ENCODE measurements at regions not wholly inside any gene's neighbourhood (a gene's known extent, or its start where the extent isn't known, plus 50 kb on each side); places are given as distances from the start of the nearest gene placed in this dataset.

DNA sequence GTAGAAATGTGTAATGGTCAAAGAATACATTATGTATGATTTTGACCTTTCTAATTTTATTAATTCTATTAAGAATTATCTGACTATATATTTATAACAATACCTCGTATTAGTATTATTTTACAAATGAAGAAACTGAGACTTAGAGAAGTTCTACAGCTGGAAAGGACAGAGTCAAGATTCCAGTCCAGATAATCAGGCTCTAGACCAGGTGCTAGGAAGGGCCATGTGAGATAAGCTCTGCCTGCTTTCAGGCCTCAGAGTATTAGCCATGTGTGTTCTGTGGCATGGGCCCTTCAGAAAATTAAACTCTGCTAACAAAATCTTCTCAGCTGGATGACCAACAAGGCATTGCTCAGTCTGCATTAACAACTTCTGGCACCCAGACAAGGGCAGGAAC is 87.5 kb downstream of the CD200R1L start:
- Histone ChIP-seq H2AFZ (ENCODE audit: insufficient read depth, low read depth, low read length, poor library complexity, severe bottlenecking) (no peak overlapping the region), H3K36me3 (replicated peaks in 1 of 2; ENCODE audit: control insufficient read depth in 1 of 2, insufficient read depth in 2 of 2, low read length in 2 of 2) (no peaks in the 10 kb centered on the region), H3K27ac (ENCODE audit: low read depth in 1 of 2, low read length in 2 of 2) (no peak overlapping the region), H3K27me3 (ENCODE audit: control insufficient read depth in 2 of 2, insufficient read depth in 2 of 2, low read length in 2 of 2) (no peaks in the 10 kb centered on the region), H3K4me1 (ENCODE audit: control insufficient read depth in 1 of 2, insufficient read depth in 2 of 2, low read length in 2 of 2) (peaks cover 12 to 19% of the 10 kb centered on the region in 2 donors), H3K4me3 (replicated peaks in 1 of 3; ENCODE audit: low read depth in 2 of 3, low read length in 3 of 3) (no peak overlapping the region), H3K79me2 (ENCODE audit: insufficient read depth, low read length) (no peaks in the 10 kb centered on the region), H3K4me2 (replicated peaks; ENCODE audit: extremely low read depth, low read length, poor library complexity, severe bottlenecking) (no peak overlapping the region), H4K20me1 (ENCODE audit: insufficient read depth, low read length) (no peaks in the 10 kb centered on the region), H3K9me3 (replicated peaks in 1 of 2; ENCODE audit: control insufficient read depth in 1 of 2, insufficient read depth in 1 of 2, low read length in 2 of 2) (peaks cover 9 to 14% of the 10 kb centered on the region in 2 donors), H3K9ac (ENCODE audit: insufficient read depth, low read length, poor library complexity, severe bottlenecking) (no peak overlapping the region)
- Mint-ChIP-seq H3K27ac (no peak overlapping the region), H3K9me3 (peaks cover 5 to 16% (median 13%) of the 10 kb centered on the region in 7 donors), H3K27me3 (ENCODE audit: low read depth in 3 of 3) (peaks cover 0 to 2% (median 0%) of the 10 kb centered on the region in 3 donors), H3K4me3 (no peak overlapping the region), H3K4me1 (peaks cover 18% of the 10 kb centered on the region), H3K36me3 (peaks cover 1 to 6% of the 10 kb centered on the region in 2 donors)
- no peak for DNase-seq
- intact Hi-C loops (cut with micrococcal nuclease): no loop called here
- WGBS (ENCODE audit: insufficient coverage): no CpG with 5 or more reads among the region's 1 CpG
- TF ChIP-seq, protein P1, sequence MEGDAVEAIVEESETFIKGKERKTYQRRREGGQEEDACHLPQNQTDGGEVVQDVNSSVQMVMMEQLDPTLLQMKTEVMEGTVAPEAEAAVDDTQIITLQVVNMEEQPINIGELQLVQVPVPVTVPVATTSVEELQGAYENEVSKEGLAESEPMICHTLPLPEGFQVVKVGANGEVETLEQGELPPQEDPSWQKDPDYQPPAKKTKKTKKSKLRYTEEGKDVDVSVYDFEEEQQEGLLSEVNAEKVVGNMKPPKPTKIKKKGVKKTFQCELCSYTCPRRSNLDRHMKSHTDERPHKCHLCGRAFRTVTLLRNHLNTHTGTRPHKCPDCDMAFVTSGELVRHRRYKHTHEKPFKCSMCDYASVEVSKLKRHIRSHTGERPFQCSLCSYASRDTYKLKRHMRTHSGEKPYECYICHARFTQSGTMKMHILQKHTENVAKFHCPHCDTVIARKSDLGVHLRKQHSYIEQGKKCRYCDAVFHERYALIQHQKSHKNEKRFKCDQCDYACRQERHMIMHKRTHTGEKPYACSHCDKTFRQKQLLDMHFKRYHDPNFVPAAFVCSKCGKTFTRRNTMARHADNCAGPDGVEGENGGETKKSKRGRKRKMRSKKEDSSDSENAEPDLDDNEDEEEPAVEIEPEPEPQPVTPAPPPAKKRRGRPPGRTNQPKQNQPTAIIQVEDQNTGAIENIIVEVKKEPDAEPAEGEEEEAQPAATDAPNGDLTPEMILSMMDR (IDR thresholded peaks at IDR 0.05): no peak

DNA sequence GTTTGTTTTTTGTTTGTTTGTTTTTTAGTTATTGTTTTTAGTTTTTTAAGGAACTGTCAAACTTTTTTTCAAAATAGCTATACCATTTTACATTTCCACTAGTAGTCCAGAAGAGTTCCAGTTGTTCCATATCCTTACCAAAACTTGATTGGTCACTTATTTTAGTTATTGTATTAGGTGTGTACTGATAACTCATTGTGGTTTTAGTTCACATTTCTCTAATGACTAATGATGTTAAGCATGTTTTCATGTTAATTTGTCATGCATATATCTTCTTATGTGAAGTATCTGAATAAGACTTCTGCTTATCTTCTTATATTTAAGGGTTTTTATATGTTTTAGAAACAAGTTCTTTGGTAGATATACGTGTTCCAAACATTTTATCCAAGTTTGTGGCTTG is 89.5 kb downstream of the CD200R1L start:
- no CpG with 5 or more reads among the region's 1 CpG for WGBS (ENCODE audit: insufficient coverage)
- Histone ChIP-seq H4K20me1 (ENCODE audit: insufficient read depth, low read length) (no peaks in the 10 kb centered on the region), H3K4me2 (replicated peaks; ENCODE audit: extremely low read depth, low read length, poor library complexity, severe bottlenecking) (no peak overlapping the region)

More for the DNA sequence above, 89.5 kb downstream of the CD200R1L start:
- intact Hi-C loops (cut with micrococcal nuclease): no loop called here
- no peaks in the 10 kb centered on the region for H3K79me2 ChIP-seq (ENCODE audit: insufficient read depth, low read length)
- H3K27me3 ChIP-seq (ENCODE audit: control insufficient read depth in 2 of 2, insufficient read depth in 2 of 2, low read length in 2 of 2): no peaks in the 10 kb centered on the region
- no peak overlapping the region for H3K9ac ChIP-seq (ENCODE audit: insufficient read depth, low read length, poor library complexity, severe bottlenecking)
- H2AFZ ChIP-seq (ENCODE audit: insufficient read depth, low read depth, low read length, poor library complexity, severe bottlenecking): no peak overlapping the region
- H3K27me3 Mint-ChIP-seq (ENCODE audit: low read depth in 3 of 3): peaks cover 0 to 2% (median 0%) of the 10 kb centered on the region in 3 donors
- H3K9me3 Mint-ChIP-seq: peaks cover 5 to 16% (median 13%) of the 10 kb centered on the region in 7 donors
- TF ChIP-seq, protein P1 (IDR thresholded peaks at IDR 0.05): no peak
- H3K36me3 ChIP-seq (replicated peaks in 1 of 2; ENCODE audit: control insufficient read depth in 1 of 2, insufficient read depth in 2 of 2, low read length in 2 of 2): no peaks in the 10 kb centered on the region
- peaks cover 9 to 14% of the 10 kb centered on the region in 2 donors for H3K9me3 ChIP-seq (replicated peaks in 1 of 2; ENCODE audit: control insufficient read depth in 1 of 2, insufficient read depth in 1 of 2, low read length in 2 of 2)
- no peak overlapping the region for H3K27ac ChIP-seq (ENCODE audit: low read depth in 1 of 2, low read length in 2 of 2)
- no peak for DNase-seq
- no peak overlapping the region for H3K27ac Mint-ChIP-seq
- H3K36me3 Mint-ChIP-seq: peaks cover 1 to 6% of the 10 kb centered on the region in 2 donors
- H3K4me3 Mint-ChIP-seq: no peak overlapping the region
- H3K4me3 ChIP-seq (replicated peaks in 1 of 3; ENCODE audit: low read depth in 2 of 3, low read length in 3 of 3): no peak overlapping the region
- peaks cover 25% of the 10 kb centered on the region for H3K4me1 Mint-ChIP-seq
- H3K4me1 ChIP-seq (ENCODE audit: control insufficient read depth in 1 of 2, insufficient read depth in 2 of 2, low read length in 2 of 2): peaks cover 13 to 26% of the 10 kb centered on the region in 2 donors

Data from CD14-positive monocyte (primary cell).